SK-N-MC (cell line): ENCODE measurements at regions not wholly inside any gene's neighbourhood (a gene's known extent, or its start where the extent isn't known, plus 50 kb on each side); places are given as distances from the start of the nearest gene placed in this dataset.

ENCODE experiments used
- EZH2 ChIP-seq: fragments of 200-600 bp; sonication (generic); IDR thresholded peaks from one replicate; pipeline ENCODE4 v1.6.1; 2017; ENCODE audit warnings: antibody characterized with exemption
- FOXP2 ChIP-seq: optimal IDR thresholded peaks from 2 replicates; pipeline ENCODE3; 2011; ENCODE audit warnings: mild to moderate bottlenecking, moderate library complexity; ENCODE audit not compliant: insufficient read depth; ENCODE audit errors: extremely low read length, control extremely low read depth
- POLR2AphosphoS5 ChIP-seq: IDR thresholded peaks from 2 replicates; pipeline ENCODE4 v1.6.1; 2012; ENCODE audit warnings: mild to moderate bottlenecking, low read depth, low read length, borderline replicate concordance

- no peak for TF ChIP-seq POLR2AphosphoS5
- no peak for TF ChIP-seq EZH2
- no peak for TF ChIP-seq FOXP2
Measured at GRCh38 chr11:116615211-116615865, 157.4 kb downstream of the BUD13 start.
